ENCODE measurements at regions not wholly inside any gene's neighbourhood (a gene's known extent, or its start where the extent isn't known, plus 50 kb on each side); places are given as distances from the start of the nearest gene placed in this dataset.

- TF ChIP-seq POLR2A (IDR thresholded peaks at IDR 0.05; ENCODE audit: low read depth, low read length) = no peak
- no peak for DNase-seq (ENCODE audit: insufficient read length, low spot score)
- no peak for FAIRE-seq
Observed at GRCh38 chr20:21804802-21805201, 99.3 kb downstream of the PAX1 start.

DNA sequence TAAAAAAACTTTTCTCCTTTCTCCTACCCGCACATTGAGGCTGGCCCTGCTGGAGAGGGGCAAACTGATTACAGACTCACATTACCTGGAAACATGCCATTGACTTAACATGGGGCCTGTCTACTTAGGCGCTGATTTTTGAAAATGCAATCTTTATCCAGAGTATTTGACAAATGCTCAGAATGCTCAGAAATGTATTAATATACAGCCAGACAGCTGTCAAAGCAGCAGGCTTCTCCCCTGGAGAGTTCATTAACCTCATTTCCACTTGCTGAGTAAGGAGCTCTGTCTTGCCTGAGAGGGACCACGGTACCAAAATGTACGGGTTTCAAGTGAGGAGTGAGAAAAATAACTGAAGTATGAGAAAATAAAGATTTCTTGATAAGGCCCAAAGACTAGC is 95.7 kb downstream of the PAX1 start:
- DNase-seq (ENCODE audit: insufficient read length, low spot score) (no peak), FAIRE-seq (no peak)
- no peak for TF ChIP-seq POLR2A (IDR thresholded peaks at IDR 0.05; ENCODE audit: low read depth, low read length)

DNA sequence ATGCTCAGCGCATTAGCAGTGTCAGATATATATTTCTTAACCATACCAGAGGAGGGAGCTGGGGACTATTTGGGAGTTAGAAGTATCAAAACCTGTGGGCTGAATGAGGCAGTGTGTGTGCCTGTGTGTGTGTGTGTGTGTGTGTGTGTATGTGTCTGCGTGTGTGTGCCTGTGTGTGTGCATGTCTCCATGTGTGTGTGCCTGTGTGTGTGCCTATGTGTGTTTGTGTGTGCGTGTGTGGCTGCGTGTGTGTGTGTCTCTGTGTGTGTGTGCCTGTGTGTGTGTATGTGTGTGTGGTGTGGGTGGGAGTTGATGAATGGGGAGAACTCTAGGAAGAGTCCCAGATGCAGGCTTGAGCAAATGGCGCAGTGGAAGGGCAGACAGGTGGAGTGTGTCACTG is 92.9 kb downstream of the PAX1 start:
- DNase-seq (ENCODE audit: insufficient read length, low spot score) = no peak
- FAIRE-seq = no peak
- TF ChIP-seq POLR2A (IDR thresholded peaks at IDR 0.05; ENCODE audit: low read depth, low read length) = no peak

- FAIRE-seq (no peak), DNase-seq (ENCODE audit: insufficient read length, low spot score) (no peak)
- no peak for TF ChIP-seq POLR2A (IDR thresholded peaks at IDR 0.05; ENCODE audit: low read depth, low read length)
Observed at GRCh38 chr20:21796059-21796458, 90.6 kb downstream of the PAX1 start.

DNA sequence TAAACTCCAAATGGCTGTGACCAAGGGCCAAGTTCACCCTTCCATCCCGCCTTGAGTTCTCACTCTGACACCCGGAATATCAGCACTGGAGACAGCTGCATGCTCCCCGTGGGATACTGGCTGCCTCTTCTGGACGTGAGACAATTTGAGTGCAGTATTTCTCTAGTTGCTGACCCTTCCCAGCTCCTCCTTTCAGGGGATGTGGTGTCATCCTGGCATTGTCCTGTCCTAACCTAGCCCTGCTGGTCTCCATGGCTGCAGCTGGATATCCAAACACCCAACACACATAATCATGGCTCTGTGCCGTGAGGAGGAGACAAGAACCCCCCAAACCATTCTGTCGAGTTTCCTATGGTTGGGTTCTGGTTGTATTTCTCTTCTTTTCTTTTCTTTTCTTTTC is 82.6 kb downstream of the PAX1 start:
- DNase-seq (ENCODE audit: insufficient read length, low spot score) = no peak
- no peak for TF ChIP-seq POLR2A (IDR thresholded peaks at IDR 0.05; ENCODE audit: low read depth, low read length)
- FAIRE-seq = no peak

DNA sequence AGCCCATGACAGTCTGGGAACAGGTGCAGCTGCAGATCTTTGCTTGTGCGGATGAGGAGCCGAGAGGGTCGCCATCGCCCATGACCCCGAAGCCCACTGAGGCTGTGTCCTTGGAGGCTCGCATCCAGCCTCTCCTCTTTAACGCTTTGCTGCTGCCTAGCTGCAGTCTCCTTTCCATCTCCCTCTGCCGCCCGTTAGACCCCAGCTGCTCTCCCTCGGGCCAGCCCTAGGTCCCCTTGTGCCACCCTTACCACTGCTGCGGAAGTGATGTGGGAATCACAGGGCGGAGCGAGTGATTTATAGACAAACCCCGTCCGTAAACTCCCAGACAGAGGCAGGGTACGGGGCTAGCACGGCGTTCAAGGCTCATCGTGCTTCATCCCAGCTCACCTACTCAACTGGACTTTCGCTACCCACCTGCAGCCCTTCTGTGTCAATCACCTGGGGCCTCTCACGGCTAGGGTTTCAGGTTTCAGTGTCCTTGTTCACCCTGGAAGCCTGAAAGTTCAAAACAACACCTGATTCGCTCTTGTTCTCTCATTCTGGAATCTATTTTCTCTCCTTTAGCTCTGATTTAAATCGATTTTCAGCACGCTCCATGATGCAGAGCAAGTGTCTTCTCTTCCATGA is 76.1 kb downstream of the PAX1 start:
- no peak for DNase-seq (ENCODE audit: insufficient read length, low spot score)
- TF ChIP-seq POLR2A (IDR thresholded peaks at IDR 0.05; ENCODE audit: low read depth, low read length) = no peak
- FAIRE-seq = no peak

GRCh38 chr20:21780528-21780927 is 75.1 kb downstream of the PAX1 start:
- DNase-seq (ENCODE audit: insufficient read length, low spot score) = no peak
- TF ChIP-seq POLR2A (IDR thresholded peaks at IDR 0.05; ENCODE audit: low read depth, low read length) = no peak
- FAIRE-seq = no peak
